Heart left ventricle (tissue), 16 donors: ENCODE measurements at regions not wholly inside any gene's neighbourhood (a gene's known extent, or its start where the extent isn't known, plus 50 kb on each side); places are given as distances from the start of the nearest gene placed in this dataset.

Experiments
- ATAC-seq, 4 donors: fragments of 200-7000 bp; cut with Tn5 transposase; one replicate each; pipeline ENCODE4 v1.9.1; 2020 to 2022; ENCODE audit warnings: moderate library complexity in 4 of 4, mild to moderate bottlenecking in 3 of 4, moderate number of reproducible peaks in 1 of 4
- DNase-seq, 5 donors: peaks; one replicate each; pipeline ENCODE4 v3.0.0-alpha.2; 2020
- H3K27ac ChIP-seq, 12 donors: fragments of 200-600 bp; sonication (generic) in 4 of 12; one replicate each; pipeline versions ENCODE4 v1.5.0 to v1.8.0; 2016 to 2022; ENCODE audit warnings: mild to moderate bottlenecking in 2 of 12
- H3K27me3 ChIP-seq, 9 donors: fragments of 200-600 bp; sonication (generic) in 2 of 9; one replicate each; pipeline versions ENCODE4 v1.5.1 to v1.8.0; 2016 to 2022; ENCODE audit warnings: mild to moderate bottlenecking in 3 of 9
- H3K36me3 ChIP-seq, 9 donors: fragments of 200-600 bp; sonication (generic) in 2 of 9; one replicate each; pipeline versions ENCODE4 v1.5.0 to v1.8.0; 2018 to 2022; ENCODE audit warnings: mild to moderate bottlenecking in 2 of 9
- H3K4me1 ChIP-seq, 12 donors: fragments of 200-600 bp; sonication (generic) in 4 of 12; one replicate each; pipeline versions ENCODE4 v1.5.0 to v1.8.0; 2016 to 2022; ENCODE audit warnings: mild to moderate bottlenecking in 3 of 12
- H3K4me3 ChIP-seq, 12 donors: fragments of 200-600 bp; sonication (generic) in 4 of 12; one replicate each; pipeline versions ENCODE4 v1.5.0 to v1.8.0; 2017 to 2022; ENCODE audit warnings: mild to moderate bottlenecking in 9 of 12, moderate library complexity in 4 of 12
- H3K9me3 ChIP-seq, 12 donors: fragments of 200-600 bp; sonication (generic) in 4 of 12; one replicate each; pipeline versions ENCODE4 v1.5.0 to v1.8.0; 2016 to 2022; ENCODE audit warnings: mild to moderate bottlenecking in 1 of 12
- POLR2A ChIP-seq, 2 donors: fragments of 450-650 bp; IDR thresholded peaks; one replicate each; pipeline ENCODE4 v1.6.1; 2017; ENCODE audit warnings: antibody characterized with exemption in 2 of 2, mild to moderate bottlenecking in 2 of 2, moderate library complexity in 2 of 2
- WGBS, 4 donors: extraction: QIAGEN DNeasy Blood & Tissue Kit in 2 of 4; methylation state at CpG; one replicate each; pipeline versions ENCODE4 v1.1.5 to v1.1.7; 2013 to 2018; 5-methylcytosine and 5-hydroxymethylcytosine counted together
- intact Hi-C, 10 donors: fragments of 100-400 bp; cut with DNase I; formaldehyde crosslinking; loops; one replicate each; pipeline versions ENCODE4 v1.11.1 to v1.14.2; 2022
- TF ChIP-seq, protein P1 (sequence below), 12 donors: fragments of 200-600 bp; sonication (generic) in 4 of 12; IDR thresholded peaks; one replicate each; pipeline versions ENCODE4 v1.5.0 to v1.8.0; 2018 to 2022; ENCODE audit warnings: antibody characterized with exemption in 12 of 12, mild to moderate bottlenecking in 5 of 12
- donor health status: ischemic (EF 13 %, LVEDD 7.1; RV severe dilation, severe dysfunction).
- donor health status: healthy with polysubstance abuse.
- donor health status: DM: no; HTN: yes; CAD: no.
- donor health status: DM: no; HTN: no; CAD: no.
- donor health status: ischemic (EF 25% LVEDD 6.9; RV normal size, moderate dysfunction).
- donor health status: ischemic (EF 25% LVEDD 5.7; RV mildly dilated, moderate dysfunction).
- donor health status: healthy.
- donor health status: DM: yes; HTN: yes; CAD: no.
- donor health status: ischemic (EF 35%, LVEDD 5.7; RV mildly dilated, moderate dysfunction).
- donor health status: nonischemic (EF 11% LVEDD 7.7; RV severe dilation, severe dysfunction).
- donor health status: DM: yes; HTN: yes; CAD: no.
- donor health status: PGD.
- donor health status: ischemic (EF 29% LVEDD 5.4; RV normal size, mild dysfunction).
- donor health status: nonischemic (EF 23%, LVEDD 6.1; RV moderate dilation, normal function).

DNA sequence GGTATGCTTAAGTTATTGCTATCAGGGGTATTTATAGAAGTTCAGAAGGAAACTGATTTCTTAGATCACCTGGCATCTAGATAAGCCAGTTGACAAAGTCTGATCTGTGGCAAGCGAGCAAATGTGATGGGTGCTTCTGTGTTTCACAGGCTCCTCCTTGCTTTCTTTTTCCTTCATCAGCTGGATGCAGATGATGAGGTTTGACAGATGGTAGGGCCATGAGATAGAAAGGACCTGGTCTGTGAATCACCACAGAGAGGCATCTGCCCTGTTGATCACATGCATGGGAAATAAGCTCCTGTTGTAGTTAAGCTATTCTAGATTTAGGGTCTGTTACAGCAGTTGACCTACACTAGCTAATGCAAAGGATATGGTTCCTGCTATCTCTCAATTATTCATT is 372.0 kb downstream of the NEK10 start:
- no peaks in the 10 kb centered on the region for H3K36me3 ChIP-seq
- DNase-seq (no peak), ATAC-seq (no peak)
- H3K9me3 ChIP-seq, result peaks cover 0 to 4% (median 0%) of the 10 kb centered on the region in 12 donors
- TF ChIP-seq POLR2A (IDR thresholded peaks at IDR 0.05), result no peak
- TF ChIP-seq, protein P1, sequence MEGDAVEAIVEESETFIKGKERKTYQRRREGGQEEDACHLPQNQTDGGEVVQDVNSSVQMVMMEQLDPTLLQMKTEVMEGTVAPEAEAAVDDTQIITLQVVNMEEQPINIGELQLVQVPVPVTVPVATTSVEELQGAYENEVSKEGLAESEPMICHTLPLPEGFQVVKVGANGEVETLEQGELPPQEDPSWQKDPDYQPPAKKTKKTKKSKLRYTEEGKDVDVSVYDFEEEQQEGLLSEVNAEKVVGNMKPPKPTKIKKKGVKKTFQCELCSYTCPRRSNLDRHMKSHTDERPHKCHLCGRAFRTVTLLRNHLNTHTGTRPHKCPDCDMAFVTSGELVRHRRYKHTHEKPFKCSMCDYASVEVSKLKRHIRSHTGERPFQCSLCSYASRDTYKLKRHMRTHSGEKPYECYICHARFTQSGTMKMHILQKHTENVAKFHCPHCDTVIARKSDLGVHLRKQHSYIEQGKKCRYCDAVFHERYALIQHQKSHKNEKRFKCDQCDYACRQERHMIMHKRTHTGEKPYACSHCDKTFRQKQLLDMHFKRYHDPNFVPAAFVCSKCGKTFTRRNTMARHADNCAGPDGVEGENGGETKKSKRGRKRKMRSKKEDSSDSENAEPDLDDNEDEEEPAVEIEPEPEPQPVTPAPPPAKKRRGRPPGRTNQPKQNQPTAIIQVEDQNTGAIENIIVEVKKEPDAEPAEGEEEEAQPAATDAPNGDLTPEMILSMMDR (IDR thresholded peaks at IDR 0.05), result no peak
- H3K4me3 ChIP-seq, result no peak overlapping the region
- intact Hi-C loops, result no loop called here
- H3K4me1 ChIP-seq, result no peaks in the 10 kb centered on the region
- no peak overlapping the region for H3K27ac ChIP-seq
- no peaks in the 10 kb centered on the region for H3K27me3 ChIP-seq
- 80 to 94% (median 84%) methylated on average over 1 of the region's 1 CpG for WGBS, 4 donors

DNA sequence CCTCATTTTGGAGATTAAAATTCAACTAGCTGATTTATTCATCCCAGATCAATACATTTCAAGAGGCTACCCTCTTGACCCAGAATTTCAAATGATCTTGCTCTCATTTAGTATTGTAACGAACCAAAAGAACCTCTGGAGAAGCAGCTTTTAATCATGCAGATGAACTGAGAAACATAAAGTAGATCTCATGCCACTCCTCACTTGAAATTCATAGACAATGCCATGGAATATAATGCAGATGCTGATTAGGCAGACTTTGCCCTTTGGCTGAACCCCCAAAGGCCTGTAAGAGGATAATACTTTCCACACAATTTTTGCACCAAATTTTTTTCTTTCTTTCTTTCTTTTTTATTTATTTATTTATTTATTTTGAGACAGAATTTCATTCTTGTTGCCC is 358.3 kb downstream of the NEK10 start:
- intact Hi-C loops, result no loop called here
- TF ChIP-seq POLR2A (IDR thresholded peaks at IDR 0.05), result no peak
- TF ChIP-seq, protein P1 (IDR thresholded peaks at IDR 0.05), result no peak
- H3K36me3 ChIP-seq, result no peaks in the 10 kb centered on the region
- H3K27me3 ChIP-seq, result no peaks in the 10 kb centered on the region
- ATAC-seq (no peak), DNase-seq (no peak)
- no peak overlapping the region for H3K4me3 ChIP-seq
- peaks cover 0 to 9% (median 0%) of the 10 kb centered on the region in 12 donors for H3K9me3 ChIP-seq
- WGBS, 4 donors, result 69 to 90% (median 83%) methylated on average over 1 of the region's 1 CpG
- no peaks in the 10 kb centered on the region for H3K4me1 ChIP-seq
- no peak overlapping the region for H3K27ac ChIP-seq

DNA sequence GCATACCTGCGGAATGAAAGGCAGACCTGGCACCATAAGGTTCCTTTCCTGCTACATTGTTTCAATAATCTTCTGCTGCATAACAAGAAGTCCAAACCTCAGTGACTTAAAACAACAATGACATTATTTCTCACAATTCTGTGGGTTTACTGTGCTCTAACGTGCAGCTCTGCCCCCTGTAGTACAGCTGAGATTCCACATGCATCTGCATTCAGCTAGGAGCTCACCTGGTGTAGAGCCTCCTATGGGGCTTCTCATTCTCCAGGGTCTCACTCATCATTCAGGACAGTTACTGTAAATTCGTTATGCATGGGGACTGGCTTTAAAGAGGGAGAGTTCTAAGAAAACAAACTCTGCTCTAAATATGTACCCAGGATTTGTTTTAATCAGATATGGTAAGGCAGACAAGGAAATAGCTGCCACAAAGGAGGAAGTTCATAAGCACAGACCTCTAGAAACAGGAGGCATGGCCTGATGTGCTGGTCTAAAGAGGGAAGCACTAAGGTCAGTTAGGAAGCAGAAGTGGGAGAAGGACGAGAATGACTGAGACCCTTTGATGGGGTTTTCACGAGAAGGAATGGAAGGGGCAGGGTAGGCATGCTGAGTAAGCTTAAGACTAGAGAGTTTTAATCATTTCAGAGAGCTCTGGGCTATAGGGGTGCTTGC is 347.0 kb downstream of the NEK10 start:
- H3K27ac ChIP-seq, result no peak overlapping the region
- H3K4me3 ChIP-seq, result no peak overlapping the region
- WGBS, 4 donors, result 45 to 62% (median 54%) methylated on average over 5 of the region's 5 CpGs
- H3K4me1 ChIP-seq, result peaks cover 0 to 8% (median 0%) of the 10 kb centered on the region in 12 donors
- intact Hi-C loops, result no loop called here
- ATAC-seq (no peak), DNase-seq (no peak)
- H3K27me3 ChIP-seq, result no peaks in the 10 kb centered on the region
- no peaks in the 10 kb centered on the region for H3K36me3 ChIP-seq
- TF ChIP-seq, protein P1 (IDR thresholded peaks at IDR 0.05), result no peak
- TF ChIP-seq POLR2A (IDR thresholded peaks at IDR 0.05), result no peak
- no peaks in the 10 kb centered on the region for H3K9me3 ChIP-seq

DNA sequence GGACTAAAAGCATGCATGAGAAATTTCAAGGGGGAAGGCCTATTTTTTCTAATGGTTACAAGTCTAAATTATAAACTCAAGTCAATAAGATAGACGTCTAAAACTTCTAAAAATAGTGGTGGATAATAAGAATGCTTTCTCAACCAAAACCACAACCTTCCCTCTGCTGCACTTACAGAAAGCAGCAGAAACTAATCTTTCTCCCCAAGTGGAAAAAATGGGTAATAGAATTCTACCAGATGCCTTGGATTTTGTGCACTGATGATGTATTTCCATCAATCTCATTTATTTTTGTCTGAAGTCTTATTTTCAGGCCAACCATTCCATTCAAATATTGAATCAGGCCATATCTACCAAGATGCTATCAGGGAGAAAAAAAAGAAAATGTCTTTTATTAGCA is 344.7 kb downstream of the NEK10 start:
- ATAC-seq (peak in 1 of 4 donors; percentile 28), DNase-seq (no peak)
- TF ChIP-seq, protein P1 (IDR thresholded peaks at IDR 0.05), result no peak
- TF ChIP-seq POLR2A (IDR thresholded peaks at IDR 0.05), result no peak
- 25 to 44% (median 41%) methylated on average over 1 of the region's 1 CpG for WGBS, 4 donors
- Histone ChIP-seq H3K9me3 (no peaks in the 10 kb centered on the region), H3K27ac (peak overlapping the region in 2 of 12 donors; percentile 26 to 57), H3K27me3 (no peaks in the 10 kb centered on the region), H3K4me3 (no peak overlapping the region), H3K4me1 (peaks cover 0 to 8% (median 0%) of the 10 kb centered on the region in 12 donors), H3K36me3 (no peaks in the 10 kb centered on the region)
- intact Hi-C loops, result no loop called here
